ENCODE measurements at regions not wholly inside any gene's neighbourhood (a gene's known extent, or its start where the extent isn't known, plus 50 kb on each side); places are given as distances from the start of the nearest gene placed in this dataset.

DNA sequence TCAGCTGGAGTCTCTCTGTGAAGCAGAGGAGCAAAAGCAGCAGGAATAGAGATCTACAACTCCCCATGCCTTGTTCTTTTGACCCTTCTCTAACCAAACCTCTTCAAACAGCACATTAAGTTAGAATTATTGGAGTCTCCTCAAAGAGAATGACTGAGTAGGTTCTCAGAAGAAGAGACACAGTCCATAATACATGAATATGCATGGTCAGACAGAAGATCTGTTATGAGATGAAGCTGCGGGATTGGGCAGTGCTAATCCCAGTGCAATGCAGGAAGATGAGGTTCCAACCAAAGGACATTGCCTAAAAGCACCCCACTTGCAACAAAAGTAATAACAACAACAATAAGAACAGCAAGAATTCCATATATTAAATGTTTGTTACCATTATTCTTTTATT lies 887.9 kb upstream of the TENM4 start (continued):
- TF ChIP-seq, protein P1, sequence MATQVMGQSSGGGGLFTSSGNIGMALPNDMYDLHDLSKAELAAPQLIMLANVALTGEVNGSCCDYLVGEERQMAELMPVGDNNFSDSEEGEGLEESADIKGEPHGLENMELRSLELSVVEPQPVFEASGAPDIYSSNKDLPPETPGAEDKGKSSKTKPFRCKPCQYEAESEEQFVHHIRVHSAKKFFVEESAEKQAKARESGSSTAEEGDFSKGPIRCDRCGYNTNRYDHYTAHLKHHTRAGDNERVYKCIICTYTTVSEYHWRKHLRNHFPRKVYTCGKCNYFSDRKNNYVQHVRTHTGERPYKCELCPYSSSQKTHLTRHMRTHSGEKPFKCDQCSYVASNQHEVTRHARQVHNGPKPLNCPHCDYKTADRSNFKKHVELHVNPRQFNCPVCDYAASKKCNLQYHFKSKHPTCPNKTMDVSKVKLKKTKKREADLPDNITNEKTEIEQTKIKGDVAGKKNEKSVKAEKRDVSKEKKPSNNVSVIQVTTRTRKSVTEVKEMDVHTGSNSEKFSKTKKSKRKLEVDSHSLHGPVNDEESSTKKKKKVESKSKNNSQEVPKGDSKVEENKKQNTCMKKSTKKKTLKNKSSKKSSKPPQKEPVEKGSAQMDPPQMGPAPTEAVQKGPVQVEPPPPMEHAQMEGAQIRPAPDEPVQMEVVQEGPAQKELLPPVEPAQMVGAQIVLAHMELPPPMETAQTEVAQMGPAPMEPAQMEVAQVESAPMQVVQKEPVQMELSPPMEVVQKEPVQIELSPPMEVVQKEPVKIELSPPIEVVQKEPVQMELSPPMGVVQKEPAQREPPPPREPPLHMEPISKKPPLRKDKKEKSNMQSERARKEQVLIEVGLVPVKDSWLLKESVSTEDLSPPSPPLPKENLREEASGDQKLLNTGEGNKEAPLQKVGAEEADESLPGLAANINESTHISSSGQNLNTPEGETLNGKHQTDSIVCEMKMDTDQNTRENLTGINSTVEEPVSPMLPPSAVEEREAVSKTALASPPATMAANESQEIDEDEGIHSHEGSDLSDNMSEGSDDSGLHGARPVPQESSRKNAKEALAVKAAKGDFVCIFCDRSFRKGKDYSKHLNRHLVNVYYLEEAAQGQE (IDR thresholded peaks at IDR 0.05): no peak

GRCh38 chr11:80327956-80328614 lies 887.3 kb upstream of the TENM4 start:
- FAIRE-seq (no peak), DNase-seq (ENCODE audit: low read depth in 1 of 2, low spot score in 1 of 2) (no peak), ATAC-seq (no peak)
- Histone ChIP-seq H3K9me3 (no peaks in the 10 kb centered on the region), H3K4me2 (no peak overlapping the region), H3K4me1 (no peaks in the 10 kb centered on the region), H3K4me3 (no peak overlapping the region), H3K27ac (no peak overlapping the region)
- ChIA-PET POLR2A (no interaction called here), CTCF (no interaction called here)
- under 1% methylated on average over 4 of the region's 4 CpGs for WGBS (ENCODE audit: missing lambda C conversion rate)
- TF ChIP-seq KDM5A (IDR thresholded peaks at IDR 0.05): no peak
- no peak for TF ChIP-seq ESRRA (IDR thresholded peaks at IDR 0.05; ENCODE audit: borderline replicate concordance, low read length)
- no peak for TF ChIP-seq RCOR1 (IDR thresholded peaks at IDR 0.05; ENCODE audit: low read depth, low read length)
- no peak for TF ChIP-seq ZFP36 (IDR thresholded peaks at IDR 0.05; ENCODE audit: borderline replicate concordance, partially characterized antibody)

GRCh38 chr11:80321786-80322185 lies 881.0 kb upstream of the TENM4 start:
- DNase-seq (ENCODE audit: low read depth in 1 of 2, low spot score in 1 of 2) (no peak), FAIRE-seq (no peak), ATAC-seq (no peak)
- Histone ChIP-seq H3K27ac (no peak overlapping the region), H3K4me1 (no peaks in the 10 kb centered on the region), H3K4me3 (no peak overlapping the region), H3K9me3 (no peaks in the 10 kb centered on the region), H3K4me2 (no peak overlapping the region)
- TF ChIP-seq JUNB (IDR thresholded peaks at IDR 0.05) (no peak), FOXS1 (CRISPR knock-in tag; IDR thresholded peaks at IDR 0.05) (no peak), NPAS2 (CRISPR knock-in tag; IDR thresholded peaks at IDR 0.05; ENCODE audit: borderline replicate concordance) (no peak), SREBF2 (IDR thresholded peaks at IDR 0.05) (no peak), RFX5 (IDR thresholded peaks at IDR 0.05) (no peak), FOSL2 (IDR thresholded peaks at IDR 0.05) (no peak), FOSL2 (CRISPR knock-in tag; IDR thresholded peaks at IDR 0.05) (no peak), BHLHE40 (IDR thresholded peaks at IDR 0.05; ENCODE audit: low read depth, low read length) (no peak), ZNF302 (CRISPR knock-in tag; IDR thresholded peaks at IDR 0.05) (no peak), MAZ (IDR thresholded peaks at IDR 0.05; ENCODE audit: borderline replicate concordance, low read depth, low read length) (no peak), KDM5A (IDR thresholded peaks at IDR 0.05) (no peak)
- TF ChIP-seq, protein P2, sequence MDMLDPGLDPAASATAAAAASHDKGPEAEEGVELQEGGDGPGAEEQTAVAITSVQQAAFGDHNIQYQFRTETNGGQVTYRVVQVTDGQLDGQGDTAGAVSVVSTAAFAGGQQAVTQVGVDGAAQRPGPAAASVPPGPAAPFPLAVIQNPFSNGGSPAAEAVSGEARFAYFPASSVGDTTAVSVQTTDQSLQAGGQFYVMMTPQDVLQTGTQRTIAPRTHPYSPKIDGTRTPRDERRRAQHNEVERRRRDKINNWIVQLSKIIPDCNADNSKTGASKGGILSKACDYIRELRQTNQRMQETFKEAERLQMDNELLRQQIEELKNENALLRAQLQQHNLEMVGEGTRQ (IDR thresholded peaks at IDR 0.05): no peak
- TF ChIP-seq, protein P1 (IDR thresholded peaks at IDR 0.05): no peak
- 2% methylated on average over 2 of the region's 2 CpGs for WGBS (ENCODE audit: missing lambda C conversion rate)
- ChIA-PET CTCF (interaction anchor here (1.2 kb wide), 1 partner anchor 613 kb away, joined by 3 read pairs; no protein-coding TSS in a partner anchor), POLR2A (no interaction called here)
